Dermis blood vessel endothelial cell (primary cell): ENCODE measurements at regions not wholly inside any gene's neighbourhood (a gene's known extent, or its start where the extent isn't known, plus 50 kb on each side); places are given as distances from the start of the nearest gene placed in this dataset.

Experiments used
- DNase-seq: peaks from one replicate; pipeline ENCODE4 v3.0.0; 2010

GRCh38 chr1:95699149-95699953 is 465.3 kb downstream of the RWDD3 start:
- no peak for DNase-seq

DNA sequence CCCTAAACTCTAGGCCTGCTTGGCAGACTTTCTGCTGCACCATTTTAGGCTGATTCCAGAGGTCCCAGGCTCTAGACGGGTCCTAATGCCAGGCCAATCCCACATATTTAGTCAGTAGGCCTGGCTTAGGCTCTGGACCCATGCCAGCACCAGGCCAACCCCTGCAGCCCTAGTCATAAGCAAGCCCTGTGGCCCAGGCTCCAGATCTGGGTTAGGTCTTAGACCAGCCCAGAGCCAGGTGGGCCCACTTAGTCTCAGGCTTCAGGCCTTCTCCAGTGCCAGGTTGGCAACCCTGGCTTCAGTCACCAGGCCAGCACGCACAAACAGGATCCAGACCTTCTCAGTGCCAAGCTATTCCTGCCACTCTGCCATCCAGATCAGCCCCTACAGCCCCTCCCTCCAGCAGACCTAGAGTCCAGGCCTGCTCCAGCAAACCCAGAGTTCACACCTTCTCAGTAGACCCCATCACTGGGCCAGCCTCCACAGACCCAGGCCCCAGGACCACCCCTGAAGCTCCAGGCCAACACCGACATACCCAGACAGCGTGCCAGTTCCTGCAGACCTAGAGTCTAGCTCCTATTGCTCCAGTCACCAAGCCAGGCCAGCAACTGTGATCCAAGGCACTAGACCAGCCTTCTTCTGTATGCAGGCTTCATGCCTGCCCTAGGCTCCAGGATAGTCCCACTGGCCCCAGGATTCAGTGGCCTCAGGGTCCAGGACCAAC is 467.6 kb downstream of the RWDD3 start:
- DNase-seq = no peak

DNA sequence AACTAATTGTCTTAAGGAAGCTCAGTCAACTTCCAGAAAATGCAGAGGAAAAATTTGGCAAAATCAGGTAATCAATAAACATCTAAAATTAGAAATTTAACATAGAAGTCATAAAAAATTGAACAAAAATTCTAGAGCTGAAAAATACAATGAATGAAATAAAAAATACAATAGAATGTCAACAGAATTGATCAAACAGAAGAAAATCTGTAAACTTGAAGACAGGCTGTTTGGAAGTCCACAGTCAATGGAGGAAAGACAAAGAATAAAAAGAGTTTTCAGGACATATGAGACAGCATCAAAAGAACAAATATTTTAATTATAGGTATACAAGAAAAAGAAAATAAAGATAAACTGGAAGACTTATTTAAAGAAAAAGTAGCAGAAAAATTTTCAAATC is 469.0 kb downstream of the RWDD3 start:
- no peak for DNase-seq

GRCh38 chr1:95716097-95716496 is 482.1 kb downstream of the RWDD3 start:
- DNase-seq = no peak

GRCh38 chr1:95716550-95716949 is 482.5 kb downstream of the RWDD3 start:
- no peak for DNase-seq

- no peak for DNase-seq
Measured at GRCh38 chr1:95723346-95723745, 489.3 kb downstream of the RWDD3 start.

GRCh38 chr1:95728841-95729240 is 494.8 kb downstream of the RWDD3 start:
- no peak for DNase-seq

- no peak for DNase-seq
Measured at GRCh38 chr1:95730986-95731385, 497.0 kb downstream of the RWDD3 start.

- no peak for DNase-seq
Measured at GRCh38 chr1:95731466-95731865, 497.5 kb downstream of the RWDD3 start.

DNA sequence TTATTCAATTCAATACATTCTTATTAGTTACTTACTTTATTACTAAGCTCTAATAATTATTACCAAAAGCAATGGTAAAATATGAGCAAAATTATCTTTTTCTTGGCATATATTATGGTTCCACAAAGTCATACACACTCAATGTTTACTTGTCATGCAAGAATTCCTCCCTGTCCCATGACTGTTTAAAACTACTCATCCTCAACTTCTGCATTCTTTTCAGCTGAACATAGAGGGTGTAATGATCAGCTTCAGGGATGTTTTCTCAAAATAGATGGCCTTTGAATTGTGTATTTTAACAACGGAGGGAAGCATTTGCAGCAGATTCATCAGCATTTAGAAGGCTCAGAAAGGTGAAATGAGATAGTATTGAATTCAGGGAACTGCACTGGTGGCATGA is 499.0 kb downstream of the RWDD3 start:
- DNase-seq = no peak

DNA sequence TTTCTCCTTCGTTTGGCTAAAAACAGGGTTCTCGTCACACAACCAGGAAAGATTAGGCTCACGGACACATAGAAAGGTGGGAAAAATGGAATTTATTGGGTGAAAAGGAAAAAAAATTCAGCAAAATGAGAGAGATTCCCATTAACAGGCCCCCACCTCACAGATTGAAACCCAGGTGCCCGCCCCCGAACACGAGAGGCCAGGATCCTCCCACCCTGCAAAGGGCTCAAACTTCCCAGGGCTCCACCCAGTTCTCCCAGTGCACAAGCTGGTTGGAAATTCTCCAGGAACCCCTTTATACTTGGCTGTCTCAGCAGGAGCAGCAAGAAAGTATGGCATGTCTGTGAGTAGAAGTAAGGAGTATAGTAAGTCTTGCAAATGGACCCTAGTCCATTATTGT is 499.7 kb downstream of the RWDD3 start:
- no peak for DNase-seq

- no peak for DNase-seq
Measured at GRCh38 chr1:95734560-95734959, 500.6 kb downstream of the RWDD3 start.

GRCh38 chr1:95742591-95743089 is 508.6 kb downstream of the RWDD3 start:
- DNase-seq = no peak

DNA sequence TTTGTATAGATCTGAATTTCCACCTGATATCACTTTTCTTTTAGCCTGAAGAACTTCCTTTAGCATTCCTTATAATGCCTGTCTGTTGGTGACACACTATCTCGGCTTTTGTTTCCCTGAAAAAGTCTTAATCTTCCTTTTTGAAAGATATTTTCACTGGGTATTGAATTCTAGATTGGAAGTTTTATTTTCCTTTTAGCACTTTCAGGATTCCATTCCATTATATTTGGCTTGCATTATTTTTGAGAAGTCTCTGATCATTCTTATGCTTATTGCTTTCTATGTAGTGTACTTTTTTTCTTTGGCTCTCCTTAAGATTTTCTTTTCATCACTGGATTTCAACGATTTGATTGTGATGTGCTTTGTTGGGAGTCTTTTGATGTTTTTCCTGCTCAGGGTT is 510.7 kb downstream of the RWDD3 start:
- no peak for DNase-seq

- DNase-seq = no peak
Measured at GRCh38 chr1:95752515-95753381, 518.7 kb downstream of the RWDD3 start.

GRCh38 chr1:95753382-95754016 is 519.5 kb downstream of the RWDD3 start:
- no peak for DNase-seq

DNA sequence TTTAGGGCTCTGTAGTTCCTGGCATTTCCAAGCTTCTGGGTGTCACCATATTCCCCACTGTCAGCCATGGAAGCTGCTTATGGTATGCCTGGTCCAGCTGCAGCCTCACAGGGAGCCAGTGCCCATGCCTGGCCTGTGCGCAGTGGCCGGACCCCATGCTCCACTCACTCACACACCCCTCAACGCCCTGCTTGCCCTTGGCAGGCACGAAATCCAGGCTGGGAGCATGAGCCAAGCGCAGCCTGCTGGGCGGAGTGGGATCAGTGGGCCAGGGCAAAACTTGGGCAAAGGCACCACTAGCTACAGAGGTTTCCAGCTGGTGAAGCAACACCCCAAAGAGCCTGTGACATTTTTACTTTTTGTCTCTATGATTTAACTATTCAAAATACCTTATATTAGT is 520.4 kb downstream of the RWDD3 start:
- DNase-seq = no peak

GRCh38 chr1:95766036-95766435 is 532.0 kb downstream of the RWDD3 start:
- no peak for DNase-seq

DNA sequence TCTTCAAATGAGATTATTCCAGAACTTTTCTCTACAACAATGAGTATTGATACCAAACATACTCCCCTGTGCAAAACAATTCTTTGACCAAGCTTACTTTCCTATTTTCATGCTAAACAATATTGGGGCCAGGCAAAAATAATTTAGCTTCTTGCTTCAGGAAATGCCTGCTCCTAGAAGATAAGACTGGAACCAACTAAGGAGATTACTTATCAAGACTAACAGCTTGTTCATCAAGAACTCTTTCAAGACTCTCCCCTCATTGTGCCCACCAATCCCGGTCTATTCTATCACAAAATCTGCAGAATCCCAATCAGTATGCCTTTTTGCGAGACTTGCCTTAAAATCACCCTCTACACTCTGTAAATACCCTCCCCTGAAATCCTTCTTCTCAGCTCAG is 536.6 kb downstream of the RWDD3 start:
- DNase-seq = no peak

- no peak for DNase-seq
Measured at GRCh38 chr1:95778217-95778616, 544.2 kb downstream of the RWDD3 start.

- DNase-seq = no peak
Measured at GRCh38 chr1:95780836-95781235, 546.8 kb downstream of the RWDD3 start.

GRCh38 chr1:95790136-95790535 is 556.1 kb downstream of the RWDD3 start:
- no peak for DNase-seq

DNA sequence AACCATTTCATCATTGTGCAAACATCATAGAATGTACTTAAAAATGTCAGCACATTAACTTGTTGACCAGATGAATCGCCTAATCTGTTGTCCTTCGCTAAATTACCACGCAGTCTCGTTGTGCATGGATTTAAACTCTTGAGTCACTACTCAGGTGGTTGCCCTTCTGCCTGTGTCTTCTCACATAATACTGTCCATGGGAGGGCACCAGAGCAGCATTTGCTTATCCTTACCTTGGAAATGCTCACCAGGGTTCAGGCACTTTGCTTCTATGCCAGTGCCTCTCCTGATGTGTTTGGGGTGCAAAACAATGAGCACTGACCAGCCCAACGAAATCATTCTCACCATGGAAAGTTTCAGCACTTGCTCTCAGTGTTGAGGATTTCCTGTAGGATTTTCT is 559.9 kb downstream of the RWDD3 start:
- DNase-seq = no peak
